ENCODE measurements at regions not wholly inside any gene's neighbourhood (a gene's known extent, or its start where the extent isn't known, plus 50 kb on each side); places are given as distances from the start of the nearest gene placed in this dataset.

DNA sequence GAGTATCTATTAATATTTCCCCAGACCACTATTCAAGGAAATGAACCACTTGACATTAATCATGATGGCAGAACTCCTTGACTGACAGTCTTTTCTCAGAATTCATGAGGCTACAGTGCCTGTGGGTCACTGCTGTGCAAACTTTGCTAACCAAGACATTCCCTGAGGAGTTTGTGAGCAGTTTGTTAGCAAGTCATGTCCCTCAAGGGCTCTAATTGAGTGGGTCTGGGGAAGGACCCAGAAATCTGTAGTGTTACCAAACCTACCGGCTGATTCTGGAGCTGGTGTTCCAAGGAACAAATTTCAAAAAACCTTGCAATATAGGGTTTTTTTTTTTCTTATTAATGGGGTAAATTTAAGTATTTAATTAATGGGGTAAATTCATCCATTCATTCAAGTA, 103.2 kb upstream of the VANGL1 start:
- TF ChIP-seq, protein P1, sequence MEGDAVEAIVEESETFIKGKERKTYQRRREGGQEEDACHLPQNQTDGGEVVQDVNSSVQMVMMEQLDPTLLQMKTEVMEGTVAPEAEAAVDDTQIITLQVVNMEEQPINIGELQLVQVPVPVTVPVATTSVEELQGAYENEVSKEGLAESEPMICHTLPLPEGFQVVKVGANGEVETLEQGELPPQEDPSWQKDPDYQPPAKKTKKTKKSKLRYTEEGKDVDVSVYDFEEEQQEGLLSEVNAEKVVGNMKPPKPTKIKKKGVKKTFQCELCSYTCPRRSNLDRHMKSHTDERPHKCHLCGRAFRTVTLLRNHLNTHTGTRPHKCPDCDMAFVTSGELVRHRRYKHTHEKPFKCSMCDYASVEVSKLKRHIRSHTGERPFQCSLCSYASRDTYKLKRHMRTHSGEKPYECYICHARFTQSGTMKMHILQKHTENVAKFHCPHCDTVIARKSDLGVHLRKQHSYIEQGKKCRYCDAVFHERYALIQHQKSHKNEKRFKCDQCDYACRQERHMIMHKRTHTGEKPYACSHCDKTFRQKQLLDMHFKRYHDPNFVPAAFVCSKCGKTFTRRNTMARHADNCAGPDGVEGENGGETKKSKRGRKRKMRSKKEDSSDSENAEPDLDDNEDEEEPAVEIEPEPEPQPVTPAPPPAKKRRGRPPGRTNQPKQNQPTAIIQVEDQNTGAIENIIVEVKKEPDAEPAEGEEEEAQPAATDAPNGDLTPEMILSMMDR (conservative IDR thresholded peaks at IDR 0.05; ENCODE audit: low read depth, low read length): no peak
- DNase-seq (ENCODE audit: low read depth): no peak
- no peak overlapping the region for H3K4me3 ChIP-seq (ENCODE audit: low read depth, low read length)

DNA sequence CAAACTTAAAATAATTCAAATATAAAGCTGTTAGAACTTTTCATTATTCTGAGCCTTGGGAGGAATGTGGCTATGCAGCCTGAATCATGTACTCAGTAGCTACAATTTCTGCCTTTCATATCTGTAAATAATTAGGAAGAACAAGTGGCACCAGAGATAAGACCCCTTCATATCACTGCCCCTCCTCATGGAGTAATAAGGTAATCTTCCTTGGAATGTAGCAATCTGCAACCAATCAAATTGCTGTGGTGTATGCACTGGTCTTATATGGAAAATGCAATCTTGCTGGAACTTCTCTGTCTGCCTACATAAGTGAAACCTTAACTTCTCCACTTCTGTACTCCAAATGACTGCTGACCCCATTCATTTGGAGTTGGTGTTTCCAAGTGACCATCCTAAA, 104.4 kb upstream of the VANGL1 start:
- TF ChIP-seq, protein P1 (conservative IDR thresholded peaks at IDR 0.05; ENCODE audit: low read depth, low read length): no peak
- no peak overlapping the region for H3K4me3 ChIP-seq (ENCODE audit: low read depth, low read length)
- DNase-seq (ENCODE audit: low read depth): no peak

DNA sequence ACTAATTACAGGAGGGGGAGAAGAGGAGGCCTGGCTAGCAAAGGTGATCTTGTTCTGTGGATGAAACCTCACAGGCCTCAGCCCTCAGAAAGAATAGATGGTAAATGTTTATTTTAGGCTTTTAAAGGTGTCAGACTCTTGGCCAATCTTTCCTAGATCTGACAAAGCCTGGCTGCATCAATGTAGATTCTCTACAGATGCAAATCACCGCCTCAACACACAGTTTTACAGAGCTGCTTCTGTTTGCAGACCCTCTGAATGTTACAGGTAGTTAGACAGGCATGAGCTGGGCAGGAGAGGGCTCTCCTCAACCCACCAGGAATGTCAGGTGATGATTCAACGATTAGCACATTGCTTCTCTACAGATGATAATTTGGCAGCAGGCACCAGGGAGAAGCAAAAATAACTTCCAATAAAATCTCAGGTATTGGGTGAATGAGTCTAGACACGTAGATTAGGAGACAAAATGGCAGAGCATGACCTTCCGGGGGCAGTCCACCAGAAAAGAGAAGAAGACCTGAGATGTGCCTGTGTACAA, 105.4 kb upstream of the VANGL1 start:
- TF ChIP-seq, protein P1 (conservative IDR thresholded peaks at IDR 0.05; ENCODE audit: low read depth, low read length): no peak
- H3K4me3 ChIP-seq (ENCODE audit: low read depth, low read length): no peak overlapping the region
- no peak for DNase-seq (ENCODE audit: low read depth)

DNA sequence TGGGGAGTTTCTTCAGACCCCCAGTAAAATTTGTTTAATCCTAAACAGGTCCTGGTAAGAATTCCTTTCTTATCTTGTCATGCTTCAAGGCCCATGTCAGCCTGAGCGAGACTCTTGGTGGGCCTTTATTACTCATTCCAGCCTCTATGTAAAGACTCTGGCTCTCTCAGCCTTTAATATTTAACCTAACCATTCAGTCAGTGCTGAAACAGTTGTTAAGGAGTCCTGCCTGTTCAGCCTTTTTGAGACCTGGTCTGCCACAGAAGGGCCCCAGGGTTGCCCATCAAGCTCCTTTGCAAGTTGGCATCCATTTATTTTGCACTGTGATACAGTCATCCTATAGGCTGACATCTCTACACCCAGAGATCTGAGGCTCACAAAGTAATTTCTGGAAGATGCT, 107.7 kb upstream of the VANGL1 start:
- H3K4me3 ChIP-seq (ENCODE audit: low read depth, low read length): no peak overlapping the region
- no peak for DNase-seq (ENCODE audit: low read depth)
- TF ChIP-seq, protein P1 (conservative IDR thresholded peaks at IDR 0.05; ENCODE audit: low read depth, low read length): no peak

DNA sequence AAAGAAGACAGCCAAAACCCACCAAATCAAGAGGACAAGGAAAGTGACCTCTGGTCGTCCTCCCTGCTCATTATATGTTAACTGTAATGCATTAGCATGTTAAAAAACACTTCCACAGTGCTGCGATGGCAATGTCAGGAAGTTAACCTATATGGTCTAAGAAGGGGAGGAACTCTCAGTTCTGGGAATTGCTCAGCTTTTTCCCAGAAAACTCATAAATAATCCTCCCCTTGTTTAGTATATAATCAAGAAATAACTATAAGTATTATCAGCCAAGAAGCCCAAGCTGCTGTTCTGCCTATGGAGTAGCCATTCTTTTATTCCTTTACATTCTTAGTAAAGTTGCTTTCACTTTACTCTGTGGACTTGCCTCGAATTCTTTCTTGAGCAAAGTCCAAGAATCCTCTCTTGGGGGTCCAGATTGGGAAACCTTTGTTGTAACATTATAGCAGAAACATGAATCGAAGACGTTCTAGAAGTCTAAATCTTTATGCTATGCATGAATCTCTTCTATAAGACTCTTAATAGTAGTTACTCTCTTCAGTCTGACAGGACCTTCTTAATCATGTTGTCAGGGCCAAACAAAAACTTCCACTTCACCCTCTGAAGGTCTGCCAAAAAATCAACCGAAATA, 110.0 kb upstream of the VANGL1 start:
- TF ChIP-seq, protein P1 (conservative IDR thresholded peaks at IDR 0.05; ENCODE audit: low read depth, low read length): no peak
- H3K4me3 ChIP-seq (ENCODE audit: low read depth, low read length): no peak overlapping the region
- DNase-seq (ENCODE audit: low read depth): peak; percentile 65

DNA sequence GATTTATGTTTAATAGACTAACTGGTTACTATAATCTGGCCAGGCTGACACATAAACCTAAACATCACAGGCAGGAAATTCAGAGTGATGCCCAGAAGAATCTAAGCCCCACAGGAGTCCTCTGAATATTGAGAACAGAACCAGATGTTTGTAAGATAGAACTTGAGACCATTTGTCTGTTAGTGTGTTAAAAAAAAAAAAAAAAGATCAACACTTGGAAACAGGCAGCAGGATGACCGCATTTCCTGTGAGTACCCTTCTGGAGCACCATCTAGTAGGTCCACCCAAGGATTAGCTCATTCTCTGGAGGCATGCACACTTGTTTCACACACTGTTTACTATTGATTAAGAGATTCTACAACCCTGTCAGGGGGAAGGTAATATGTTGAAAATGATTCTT, 111.4 kb upstream of the VANGL1 start:
- H3K4me3 ChIP-seq (ENCODE audit: low read depth, low read length): no peak overlapping the region
- TF ChIP-seq, protein P1 (conservative IDR thresholded peaks at IDR 0.05; ENCODE audit: low read depth, low read length): no peak
- peak; percentile 71 for DNase-seq (ENCODE audit: low read depth)

Data from choroid plexus epithelial cell (primary cell).